ENCODE measurements at regions not wholly inside any gene's neighbourhood (a gene's known extent, or its start where the extent isn't known, plus 50 kb on each side); places are given as distances from the start of the nearest gene placed in this dataset.
A peak's percentile ranks its signal among the peaks of the same experiment; 100 is the strongest.

- Histone ChIP-seq H3K27ac (no peak overlapping the region), H3K9me3 (no peaks in the 10 kb centered on the region), H3K4me1 (no peaks in the 10 kb centered on the region), H3K4me3 (no peak overlapping the region), H3K4me2 (no peak overlapping the region)
- ChIA-PET CTCF (no interaction called here), POLR2A (no interaction called here)
- no peak for ATAC-seq
- DNase-seq (ENCODE audit: low read depth in 1 of 2, low spot score in 1 of 2) = peak in 1 of 2 experiments; percentile 8
- TF ChIP-seq GATA3 (IDR thresholded peaks at IDR 0.05; ENCODE audit: borderline replicate concordance) (no peak), CHD2 (IDR thresholded peaks at IDR 0.05; ENCODE audit: low read length, partially characterized antibody) (no peak), FOSB (CRISPR knock-in tag; IDR thresholded peaks at IDR 0.05) (no peak)
- no peak for FAIRE-seq
- WGBS (ENCODE audit: missing lambda C conversion rate) = 0% methylated on average over 1 of the region's 1 CpG
These were observed 323.4 kb downstream of the PCDH7 start for GRCh38 chr4:31043382-31044062.

- H3K9me3 ChIP-seq = no peaks in the 10 kb centered on the region
- POLR2A ChIA-PET = no interaction called here
- no peak for DNase-seq (ENCODE audit: low read depth in 1 of 2, low spot score in 1 of 2)
- no peak for TF ChIP-seq PBX3 (IDR thresholded peaks at IDR 0.05)
- no peak for TF ChIP-seq HMGXB4 (CRISPR knock-in tag; IDR thresholded peaks at IDR 0.05; ENCODE audit: borderline replicate concordance)
- H3K4me3 ChIP-seq = no peak overlapping the region
- no peak for FAIRE-seq
- ATAC-seq = no peak
- H3K4me1 ChIP-seq = no peaks in the 10 kb centered on the region
- WGBS (ENCODE audit: missing lambda C conversion rate) = 6% methylated on average over 4 of the region's 4 CpGs
- H3K4me2 ChIP-seq = no peak overlapping the region
- CTCF ChIA-PET = interaction anchor here (1.2 kb wide), 1 partner anchor 19 kb away, joined by 4 read pairs; no protein-coding TSS in a partner anchor
- H3K27ac ChIP-seq = no peak overlapping the region
These were observed 325.0 kb downstream of the PCDH7 start for GRCh38 chr4:31045151-31045550.

GRCh38 chr4:31045724-31046318 lies 325.7 kb downstream of the PCDH7 start:
- POLR2A ChIA-PET = no interaction called here
- DNase-seq (ENCODE audit: low read depth in 1 of 2, low spot score in 1 of 2) (peak in 1 of 2 experiments; percentile 15), ATAC-seq (peak in 1 of 2 experiments; percentile 36; a peak in 1 of 6 replicates), FAIRE-seq (no peak)
- TF ChIP-seq CTCF (IDR thresholded peaks at IDR 0.05) = peak; percentile 35; the same call in 2 of the 3 replicates
- no peak for TF ChIP-seq MAZ (IDR thresholded peaks at IDR 0.05; ENCODE audit: borderline replicate concordance, low read depth, low read length)
- TF ChIP-seq SMC3 (IDR thresholded peaks at IDR 0.05) = peak; percentile 41; the same call in 2 of the 3 replicates
- peak; percentile 21 to 33; a peak in 3 of 5 replicates for TF ChIP-seq RAD21 (conservative IDR thresholded peaks at IDR 0.05 in 1 of 2, IDR thresholded peaks at IDR 0.05 in 1 of 2)
- no peak for TF ChIP-seq RNF2 (IDR thresholded peaks at IDR 0.05; ENCODE audit: borderline replicate concordance, low read depth)
- no peak for TF ChIP-seq KDM1A (IDR thresholded peaks at IDR 0.05; ENCODE audit: low read depth)
- TF ChIP-seq ATOH8 (CRISPR knock-in tag; IDR thresholded peaks at IDR 0.05; ENCODE audit: low read depth) = no peak
- Histone ChIP-seq H3K4me1 (no peaks in the 10 kb centered on the region), H3K4me2 (no peak overlapping the region), H3K9me3 (no peaks in the 10 kb centered on the region), H3K27ac (no peak overlapping the region), H3K4me3 (no peak overlapping the region)
- CTCF ChIA-PET = interaction anchor here (1.2 kb wide), 1 partner anchor 19 kb away, joined by 4 read pairs; no protein-coding TSS in a partner anchor
- 0% methylated on average over 2 of the region's 2 CpGs for WGBS (ENCODE audit: missing lambda C conversion rate)
